GM19025 (cell line): ENCODE measurements at regions not wholly inside any gene's neighbourhood (a gene's known extent, or its start where the extent isn't known, plus 50 kb on each side); places are given as distances from the start of the nearest gene placed in this dataset.
A peak's percentile ranks its signal among the peaks of the same experiment; 100 is the strongest.
"Not testable (repeated sequence)": the region's sequence is repeated elsewhere in the genome, so short reads cannot be mapped to it uniquely, and the experiment has no call there.

Experiments used
- ATAC-seq: cut with Tn5 transposase; IDR thresholded peaks from one replicate; pipeline ENCODE4 v1.9.1; 2021; ENCODE audit warnings: mild to moderate bottlenecking, low read depth, moderate library complexity; ENCODE audit not compliant: unreplicated experiment

GRCh38 chr9:29160763-29161353 is 1587.6 kb upstream of the C9orf72 start:
- no peak for ATAC-seq

DNA sequence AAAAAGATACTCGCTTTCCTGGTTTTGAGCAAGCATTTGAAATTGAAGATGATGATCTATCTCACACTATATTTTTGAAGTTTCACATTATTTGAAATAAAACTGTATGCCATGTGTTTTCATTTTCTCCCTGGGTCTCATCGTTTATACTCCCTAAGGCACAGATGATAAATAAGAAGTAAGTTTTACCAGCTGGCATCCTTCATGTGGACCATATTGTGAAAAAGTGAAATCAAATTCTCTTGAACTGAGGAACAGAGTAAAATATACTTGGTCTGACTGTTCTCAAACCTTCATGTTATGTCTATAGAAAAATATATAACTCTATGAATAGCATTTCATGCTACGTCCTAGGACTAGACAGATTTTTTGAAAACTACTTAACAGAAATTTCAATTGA is 1600.9 kb upstream of the C9orf72 start:
- ATAC-seq = no peak

DNA sequence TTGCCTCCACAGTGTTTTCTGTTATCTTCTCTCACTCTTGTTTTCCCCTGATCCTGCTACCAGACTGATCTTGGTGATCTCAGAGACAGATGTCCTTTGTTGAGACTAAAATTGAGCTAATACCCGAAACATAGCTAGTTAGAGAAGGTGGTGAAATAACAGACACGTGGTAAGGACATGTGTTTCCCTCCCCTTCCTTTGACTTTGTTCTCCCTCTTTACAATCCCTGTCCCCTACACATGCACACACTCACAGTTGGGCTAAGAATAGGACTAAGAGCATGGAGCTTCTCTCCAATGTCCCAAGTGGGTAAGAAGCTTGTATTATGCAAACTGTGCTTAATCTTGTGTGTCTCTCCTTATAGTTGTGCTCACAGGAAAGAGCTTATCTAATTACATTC is 1603.0 kb upstream of the C9orf72 start:
- no peak for ATAC-seq

GRCh38 chr9:29176786-29177185 is 1603.5 kb upstream of the C9orf72 start:
- no peak for ATAC-seq

GRCh38 chr9:29183971-29184370 is 1610.7 kb upstream of the C9orf72 start:
- ATAC-seq = no peak

DNA sequence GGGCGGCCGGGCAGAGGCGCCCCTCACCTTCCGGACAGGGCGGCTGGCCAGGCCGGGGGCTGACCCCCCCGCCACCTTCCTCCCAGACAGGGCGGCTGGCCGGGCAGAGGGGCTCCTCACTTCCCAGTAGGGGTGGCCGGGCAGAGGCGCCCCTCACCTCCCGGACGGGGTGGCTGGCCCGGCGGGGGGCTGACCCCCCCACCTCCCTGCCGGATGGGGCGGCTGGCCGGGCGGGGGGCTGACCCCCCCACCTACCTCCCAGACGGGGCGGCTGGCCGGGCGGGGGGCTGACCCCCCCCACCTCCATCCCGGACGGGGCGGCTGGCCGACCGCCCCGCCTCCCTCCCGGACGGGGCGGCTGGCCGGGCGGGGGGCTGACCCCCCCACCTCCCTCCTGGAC is 1615.5 kb upstream of the C9orf72 start:
- not testable (repeated sequence) for ATAC-seq

- not testable (repeated sequence) for ATAC-seq
Measured at GRCh38 chr9:29189221-29189620, 1615.9 kb upstream of the C9orf72 start.

DNA sequence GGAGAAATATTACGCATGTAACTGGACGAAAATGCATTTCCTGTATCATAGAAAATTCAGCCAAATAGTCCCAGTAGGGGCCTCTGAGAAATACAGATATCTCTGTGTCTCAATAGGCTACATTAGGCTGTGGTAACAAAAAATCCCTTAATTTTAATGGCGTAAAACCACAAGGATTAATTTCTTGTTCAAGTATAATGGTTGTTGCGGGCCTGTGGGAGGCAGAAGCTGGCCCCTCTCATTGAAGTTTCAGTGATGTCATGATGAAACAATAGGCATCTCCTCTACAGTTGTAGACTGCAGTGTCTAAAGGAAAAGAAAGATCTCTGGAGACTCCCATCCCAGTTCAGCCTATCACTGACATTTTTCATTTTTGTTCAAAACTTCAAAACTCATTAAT is 1625.6 kb upstream of the C9orf72 start:
- no peak for ATAC-seq

DNA sequence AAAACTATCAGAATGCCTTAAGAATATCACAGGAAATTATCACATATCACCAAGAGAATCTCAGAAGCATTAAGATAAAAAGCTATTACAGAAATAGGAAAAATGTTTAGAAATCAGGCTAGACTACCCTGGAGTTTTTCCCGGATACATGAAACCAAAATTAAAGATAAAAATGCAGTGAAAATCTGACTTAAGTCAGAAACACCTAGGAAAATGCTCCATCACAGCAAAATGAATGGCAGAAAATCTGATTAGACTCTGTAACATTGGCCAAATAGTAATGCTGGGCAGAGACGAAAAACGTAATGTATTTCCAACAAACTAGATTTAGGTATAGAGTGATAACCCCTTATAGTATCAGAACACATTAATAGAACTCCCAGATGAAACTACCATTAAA is 1626.7 kb upstream of the C9orf72 start:
- no peak for ATAC-seq

GRCh38 chr9:29200650-29201049 is 1627.4 kb upstream of the C9orf72 start:
- ATAC-seq = no peak

DNA sequence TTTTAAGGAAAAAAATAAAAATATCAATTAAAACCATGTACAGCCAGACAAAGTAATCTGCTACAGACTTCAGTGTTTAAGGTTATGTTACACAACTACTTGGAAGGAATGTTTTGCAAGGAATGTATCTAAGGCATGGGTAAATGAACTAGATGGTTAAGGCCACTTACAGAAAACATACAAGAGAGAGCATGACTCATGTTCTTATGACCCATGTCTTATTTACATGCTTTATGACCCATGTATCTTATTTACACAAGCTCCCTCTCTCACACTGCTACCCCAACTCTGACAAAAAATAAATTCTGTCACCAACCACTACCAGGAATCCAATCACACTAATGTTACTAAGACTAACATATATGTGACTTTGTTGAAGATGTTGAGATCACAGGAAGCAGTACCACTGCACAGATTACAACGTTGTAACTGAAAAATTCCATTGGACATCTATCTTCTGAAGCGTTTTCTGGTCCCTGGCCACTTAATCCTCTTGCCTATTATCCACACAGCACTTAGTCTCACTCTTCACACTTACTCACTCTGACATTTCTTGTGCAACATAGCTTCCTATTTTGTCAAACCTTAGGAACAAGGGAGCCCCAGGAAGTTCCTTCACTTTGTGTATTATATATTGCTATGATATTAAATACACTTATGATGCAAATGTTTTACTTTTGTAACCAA is 1630.1 kb upstream of the C9orf72 start:
- ATAC-seq = no peak

- ATAC-seq = no peak
Measured at GRCh38 chr9:29208670-29209069, 1635.4 kb upstream of the C9orf72 start.

- ATAC-seq = no peak
Measured at GRCh38 chr9:29209748-29210291, 1636.5 kb upstream of the C9orf72 start.

DNA sequence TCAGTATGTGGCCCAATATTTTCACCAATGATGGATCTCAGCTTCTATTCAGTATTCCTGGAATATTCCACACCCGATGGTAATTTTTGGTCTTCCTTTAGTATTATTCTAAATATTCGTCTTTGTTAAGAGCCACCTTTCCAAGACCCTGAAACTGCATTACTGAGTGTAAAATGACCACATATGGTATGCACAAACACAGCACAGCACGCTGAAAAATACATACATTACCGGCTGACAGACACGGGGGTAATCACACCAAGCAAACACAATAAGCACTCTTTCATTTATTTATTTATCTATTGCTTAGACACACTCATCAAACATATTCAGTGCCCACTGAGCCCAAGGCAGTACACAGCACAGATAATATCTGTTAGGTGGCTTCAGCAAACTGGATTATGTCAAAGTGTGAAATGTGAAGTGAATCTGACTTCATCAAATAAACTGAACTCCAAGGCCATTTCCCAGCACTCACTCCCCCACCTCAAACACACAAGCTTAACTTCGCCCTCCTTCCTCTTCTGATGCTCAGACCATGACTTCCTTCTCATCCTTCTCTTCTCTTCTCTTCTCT is 1637.8 kb upstream of the C9orf72 start:
- ATAC-seq = no peak

DNA sequence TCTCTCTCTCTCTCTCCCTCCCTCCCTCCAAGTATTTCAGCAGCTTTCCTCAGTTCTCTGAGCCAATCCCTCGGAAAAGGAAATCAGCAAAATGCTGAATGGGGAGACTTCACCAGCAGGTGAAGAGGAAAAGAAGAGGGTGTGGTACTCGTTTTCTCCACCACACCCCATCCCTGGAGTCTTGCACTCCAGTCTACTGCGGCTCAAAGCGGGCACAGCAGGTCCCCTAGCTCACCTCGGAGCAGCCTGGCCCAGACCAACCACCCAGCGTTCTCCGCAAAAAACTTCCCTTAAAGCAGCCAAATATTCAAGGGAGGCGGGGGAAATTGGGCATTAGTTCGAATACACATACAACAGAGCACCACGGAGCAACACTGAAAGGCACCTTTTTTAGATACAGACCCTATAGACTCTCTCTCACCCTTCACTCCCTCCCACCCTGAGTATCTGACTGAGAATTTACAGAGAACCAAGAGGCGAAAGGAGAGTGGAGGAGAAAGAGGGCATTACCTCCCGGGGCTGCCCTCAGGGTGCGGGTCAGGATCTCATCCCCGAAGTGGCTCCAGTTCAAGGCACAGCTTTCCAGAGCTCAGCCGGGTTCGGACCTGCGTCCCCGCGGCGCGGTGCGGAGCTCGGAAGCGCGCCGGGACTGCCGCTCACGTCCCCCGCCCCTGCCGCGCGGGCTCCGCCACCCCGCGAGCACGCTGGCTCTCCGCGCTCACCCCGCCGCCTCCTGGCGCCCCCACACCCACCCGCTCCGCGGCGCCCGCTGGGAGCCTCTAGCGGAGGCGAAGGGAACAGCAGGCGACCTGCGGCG is 1638.5 kb upstream of the C9orf72 start:
- peak; percentile 92 for ATAC-seq

- no peak for ATAC-seq
Measured at GRCh38 chr9:29212397-29213387, 1639.4 kb upstream of the C9orf72 start.

- no peak for ATAC-seq
Measured at GRCh38 chr9:29213417-29214153, 1640.3 kb upstream of the C9orf72 start, which contains the start of gene LINGO2. Gene LINGO2 (minus strand): TSS chr9:29213601.

- no peak for ATAC-seq
Measured at GRCh38 chr9:29214154-29214689, 1640.9 kb upstream of the C9orf72 start.
